Immature natural killer cell (primary cell): ENCODE measurements at regions not wholly inside any gene's neighbourhood (a gene's known extent, or its start where the extent isn't known, plus 50 kb on each side); places are given as distances from the start of the nearest gene placed in this dataset.

Source experiments
- DNase-seq, 3 donors: peaks; one replicate each; pipeline ENCODE4 v3.0.0; 2022; ENCODE audit warnings: mixed read lengths in 1 of 3
- H3K27ac Mint-ChIP-seq, 6 donors: one replicate each; pipeline ENCODE4 v1.8.0; 2020; ENCODE audit warnings: mixed read lengths in 6 of 6, mild to moderate bottlenecking in 5 of 6, inconsistent platforms in 4 of 6, moderate library complexity in 3 of 6
- H3K27me3 Mint-ChIP-seq, 3 donors: one replicate each; pipeline ENCODE4 v1.8.0; 2020 to 2021; ENCODE audit warnings: low read depth in 3 of 3, mild to moderate bottlenecking in 3 of 3, mixed read lengths in 3 of 3, moderate library complexity in 3 of 3, inconsistent platforms in 1 of 3
- H3K36me3 Mint-ChIP-seq, 3 donors: one replicate each; pipeline ENCODE4 v1.8.0; 2020; ENCODE audit warnings: mixed read lengths in 3 of 3, inconsistent platforms in 2 of 3, mild to moderate bottlenecking in 2 of 3
- H3K4me1 Mint-ChIP-seq, 2 donors: one replicate each; pipeline ENCODE4 v1.8.0; 2020; ENCODE audit warnings: inconsistent platforms in 2 of 2, mild to moderate bottlenecking in 2 of 2, mixed read lengths in 2 of 2, moderate library complexity in 1 of 2
- H3K4me3 Mint-ChIP-seq, 5 donors: one replicate each; pipeline ENCODE4 v1.8.0; 2020; ENCODE audit warnings: mild to moderate bottlenecking in 5 of 5, mixed read lengths in 5 of 5, inconsistent platforms in 3 of 5, moderate library complexity in 3 of 5
- H3K9me3 Mint-ChIP-seq, 6 donors: one replicate each; pipeline ENCODE4 v1.8.0; 2020; ENCODE audit warnings: mild to moderate bottlenecking in 6 of 6, mixed read lengths in 6 of 6, inconsistent platforms in 4 of 6, moderate library complexity in 3 of 6

DNA sequence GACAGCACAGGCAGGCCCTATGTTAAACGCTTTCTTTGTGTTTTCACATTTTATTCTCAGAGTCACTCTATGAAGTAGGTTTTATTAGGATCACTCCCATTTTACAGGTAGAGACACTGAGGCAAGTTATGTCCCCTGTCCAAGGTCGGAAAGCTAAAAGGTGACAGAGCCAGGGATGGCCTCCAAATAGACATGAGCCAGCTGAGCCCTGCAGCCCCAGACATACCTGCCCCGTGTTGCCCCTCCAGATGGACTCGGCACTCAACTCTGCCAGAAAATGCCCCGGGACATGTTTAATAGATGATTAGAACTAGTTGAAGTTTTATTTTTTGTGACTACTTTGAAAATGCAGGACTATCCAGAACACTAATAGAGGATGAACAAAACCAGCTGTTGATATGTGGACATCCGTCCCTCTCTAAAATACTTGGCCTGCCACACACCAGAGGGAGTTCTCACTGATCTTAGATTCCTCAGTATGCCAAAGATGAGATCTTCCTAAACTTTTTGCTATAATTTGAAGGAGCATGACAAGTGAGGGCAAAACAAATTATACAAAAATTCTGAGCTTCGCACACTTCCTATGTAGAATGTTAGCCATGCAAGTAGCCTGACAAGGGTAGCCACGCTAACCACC lies 258.6 kb upstream of the ADAMTS16 start:
- no peak for DNase-seq
- Mint-ChIP-seq H3K4me1 (no peaks in the 10 kb centered on the region), H3K9me3 (peaks cover 0 to 22% (median 0%) of the 10 kb centered on the region in 6 donors), H3K27me3 (peaks cover 0 to 2% (median 0%) of the 10 kb centered on the region in 3 donors), H3K27ac (no peak overlapping the region), H3K4me3 (no peak overlapping the region), H3K36me3 (no peaks in the 10 kb centered on the region)

DNA sequence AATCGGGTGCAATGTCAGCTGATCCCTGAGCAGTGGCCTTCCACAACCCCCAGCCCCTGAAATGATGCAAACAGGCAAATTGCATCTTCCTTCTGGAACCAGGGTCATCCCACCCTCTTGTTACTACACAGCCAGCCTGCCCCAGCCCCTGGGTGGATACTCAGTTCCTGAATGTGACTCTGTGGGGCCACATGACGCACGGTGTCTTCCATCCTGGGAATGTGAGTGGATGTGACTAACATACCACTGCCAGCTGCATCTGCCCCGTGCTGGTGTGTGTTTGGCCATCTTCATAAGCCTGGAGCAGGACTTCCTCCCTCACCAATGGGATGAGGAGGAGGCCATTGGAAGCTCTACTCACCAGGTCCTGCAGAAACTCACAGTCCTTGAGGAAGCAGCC lies 257.9 kb upstream of the ADAMTS16 start:
- H3K9me3 Mint-ChIP-seq, result peaks cover 0 to 22% (median 0%) of the 10 kb centered on the region in 6 donors
- peaks cover 0 to 2% (median 0%) of the 10 kb centered on the region in 3 donors for H3K27me3 Mint-ChIP-seq
- no peak for DNase-seq

DNA sequence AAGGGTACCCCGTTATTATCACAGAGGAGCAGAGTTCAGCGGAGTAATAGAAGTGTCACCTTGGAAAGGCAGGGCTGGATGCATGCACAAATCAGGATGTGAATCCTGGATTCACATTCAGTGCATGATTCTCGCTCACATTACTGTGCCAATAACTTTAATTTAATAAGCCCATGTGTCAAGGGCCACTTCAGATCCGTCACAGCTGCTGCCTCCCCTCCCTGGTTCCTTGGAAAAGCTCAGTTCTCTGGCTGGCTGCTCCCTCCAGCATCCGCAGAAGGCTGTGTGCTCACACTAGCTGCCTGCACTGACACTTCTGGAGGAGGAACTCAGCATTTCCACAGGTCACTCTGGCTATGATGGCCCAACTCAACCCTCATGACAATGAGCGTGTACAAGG lies 256.8 kb upstream of the ADAMTS16 start:
- no peaks in the 10 kb centered on the region for H3K27me3 Mint-ChIP-seq
- no peaks in the 10 kb centered on the region for H3K36me3 Mint-ChIP-seq
- no peaks in the 10 kb centered on the region for H3K4me1 Mint-ChIP-seq
- peaks cover 0 to 22% (median 0%) of the 10 kb centered on the region in 6 donors for H3K9me3 Mint-ChIP-seq
- no peak overlapping the region for H3K4me3 Mint-ChIP-seq
- no peak for DNase-seq
- no peak overlapping the region for H3K27ac Mint-ChIP-seq

More for the DNA sequence above, 257.9 kb upstream of the ADAMTS16 start:
- Mint-ChIP-seq H3K36me3 (no peaks in the 10 kb centered on the region), H3K27ac (peak overlapping the region in 1 of 6 donors; percentile 25), H3K4me1 (no peaks in the 10 kb centered on the region), H3K4me3 (no peak overlapping the region)

DNA sequence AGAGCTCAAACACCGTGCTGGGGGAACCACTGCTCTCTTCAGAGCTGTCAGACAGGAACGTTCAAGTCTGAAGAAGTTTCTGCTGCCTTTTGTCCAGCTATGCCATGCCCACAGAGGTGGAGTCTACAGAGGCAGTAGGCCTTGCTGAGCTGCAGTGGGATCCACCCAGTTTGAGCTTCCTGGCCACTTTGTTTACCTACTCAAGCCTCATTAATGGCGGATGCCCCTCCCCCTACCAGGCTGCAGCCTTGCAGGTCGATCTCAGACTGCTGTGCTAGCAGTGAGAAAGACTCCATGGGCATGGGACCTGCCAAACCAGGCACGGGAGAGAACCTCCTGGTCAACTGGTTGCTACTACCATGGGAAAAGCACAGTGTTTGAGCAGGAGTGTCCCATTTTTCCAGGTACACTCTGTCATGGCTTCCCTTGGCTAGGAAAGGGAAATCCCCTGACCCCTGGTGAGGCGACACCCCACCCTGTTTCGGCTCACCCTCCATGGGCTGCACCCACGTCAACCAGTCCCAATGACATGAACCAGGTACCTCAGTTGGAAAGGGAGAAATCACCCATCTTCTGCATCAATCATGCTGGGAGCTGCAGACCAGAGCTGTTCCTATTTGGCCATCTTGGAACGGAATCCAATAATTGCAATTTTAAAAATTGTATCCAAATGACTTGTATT lies 246.9 kb upstream of the ADAMTS16 start:
- H3K9me3 Mint-ChIP-seq, result peaks cover 0 to 14% (median 6%) of the 10 kb centered on the region in 6 donors
- peaks cover 3 to 4% (median 4%) of the 10 kb centered on the region in 3 donors for H3K36me3 Mint-ChIP-seq
- H3K4me3 Mint-ChIP-seq, result no peak overlapping the region
- H3K27me3 Mint-ChIP-seq, result peaks cover 0 to 3% (median 0%) of the 10 kb centered on the region in 3 donors
- DNase-seq, result no peak
- H3K27ac Mint-ChIP-seq, result no peak overlapping the region
- H3K4me1 Mint-ChIP-seq, result no peaks in the 10 kb centered on the region

DNA sequence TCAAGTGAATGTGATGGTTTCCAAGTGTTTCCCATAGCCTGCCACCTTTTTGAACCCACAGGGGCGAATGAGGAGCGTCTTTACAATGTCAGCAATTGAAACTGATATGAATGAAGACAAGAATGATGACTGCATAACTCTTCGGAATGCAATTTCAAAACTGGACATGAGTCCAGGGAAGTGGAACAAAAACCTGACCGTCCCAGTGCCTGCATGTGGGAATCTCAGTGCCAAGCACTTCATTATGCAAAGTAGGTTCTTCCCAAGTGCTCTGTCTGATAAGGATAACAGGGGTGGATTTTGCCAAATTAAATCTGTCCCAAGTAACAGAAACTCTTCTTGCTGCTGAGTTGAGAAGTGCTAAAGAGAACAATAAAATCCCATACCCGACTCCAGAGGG lies 243.8 kb upstream of the ADAMTS16 start:
- H3K4me1 Mint-ChIP-seq, result no peaks in the 10 kb centered on the region
- no peak overlapping the region for H3K27ac Mint-ChIP-seq
- DNase-seq, result no peak
- no peak overlapping the region for H3K4me3 Mint-ChIP-seq
- peaks cover 3 to 4% (median 4%) of the 10 kb centered on the region in 3 donors for H3K36me3 Mint-ChIP-seq
- H3K9me3 Mint-ChIP-seq, result peaks cover 0 to 14% (median 6%) of the 10 kb centered on the region in 6 donors
- H3K27me3 Mint-ChIP-seq, result peaks cover 0 to 3% (median 0%) of the 10 kb centered on the region in 3 donors

DNA sequence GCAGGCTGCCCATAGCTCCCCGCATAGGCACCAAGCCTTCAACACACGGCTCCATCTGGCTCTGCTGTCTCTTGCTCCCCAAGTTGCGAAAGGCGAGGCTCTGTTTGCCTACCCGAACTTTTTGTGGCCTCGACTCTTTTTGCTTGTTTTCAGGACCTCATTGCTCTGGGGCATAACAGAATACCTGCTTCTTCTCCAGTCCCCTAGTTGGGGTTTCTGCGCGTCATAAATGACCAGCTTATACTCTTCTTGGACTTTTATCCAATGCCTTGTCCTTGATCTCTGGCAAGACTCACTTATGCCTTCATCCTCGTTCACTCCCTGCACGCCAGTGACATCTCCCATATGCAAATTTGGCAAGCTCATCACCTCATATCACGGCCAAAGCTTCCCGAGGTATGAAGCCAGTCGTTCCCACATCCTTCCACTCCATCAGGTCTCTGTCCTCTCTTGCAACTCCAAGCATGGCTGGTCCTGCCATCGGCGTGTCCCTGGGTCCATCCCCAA lies 238.8 kb upstream of the ADAMTS16 start:
- Mint-ChIP-seq H3K27ac (no peak overlapping the region), H3K27me3 (peaks cover 0 to 3% (median 2%) of the 10 kb centered on the region in 3 donors), H3K36me3 (no peaks in the 10 kb centered on the region), H3K9me3 (peaks cover 0 to 13% (median 6%) of the 10 kb centered on the region in 6 donors), H3K4me1 (no peaks in the 10 kb centered on the region), H3K4me3 (no peak overlapping the region)
- no peak for DNase-seq

DNA sequence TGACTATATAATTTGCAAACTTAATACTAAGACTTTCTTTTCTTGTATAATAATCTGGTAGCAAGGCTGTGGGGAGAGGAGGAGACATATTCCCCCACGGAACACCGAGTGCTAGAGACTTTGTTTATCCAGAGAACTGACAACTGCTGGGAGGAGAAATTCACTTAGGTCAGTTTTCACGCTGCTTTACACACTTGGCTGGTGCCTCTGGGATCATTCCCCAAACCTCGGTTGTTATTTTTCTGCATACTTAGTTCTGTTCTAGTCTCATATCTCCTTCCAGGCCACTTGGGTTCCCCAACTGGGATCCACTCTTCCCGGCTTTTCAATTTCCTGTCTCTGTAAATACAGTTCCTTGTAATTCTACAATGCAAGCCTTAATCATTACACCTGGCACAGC lies 238.2 kb upstream of the ADAMTS16 start:
- peaks cover 0 to 9% (median 4%) of the 10 kb centered on the region in 6 donors for H3K9me3 Mint-ChIP-seq
- no peak for DNase-seq
- no peaks in the 10 kb centered on the region for H3K36me3 Mint-ChIP-seq
- H3K4me3 Mint-ChIP-seq, result no peak overlapping the region
- no peaks in the 10 kb centered on the region for H3K4me1 Mint-ChIP-seq
- no peak overlapping the region for H3K27ac Mint-ChIP-seq
- peaks cover 0 to 3% (median 2%) of the 10 kb centered on the region in 3 donors for H3K27me3 Mint-ChIP-seq

DNA sequence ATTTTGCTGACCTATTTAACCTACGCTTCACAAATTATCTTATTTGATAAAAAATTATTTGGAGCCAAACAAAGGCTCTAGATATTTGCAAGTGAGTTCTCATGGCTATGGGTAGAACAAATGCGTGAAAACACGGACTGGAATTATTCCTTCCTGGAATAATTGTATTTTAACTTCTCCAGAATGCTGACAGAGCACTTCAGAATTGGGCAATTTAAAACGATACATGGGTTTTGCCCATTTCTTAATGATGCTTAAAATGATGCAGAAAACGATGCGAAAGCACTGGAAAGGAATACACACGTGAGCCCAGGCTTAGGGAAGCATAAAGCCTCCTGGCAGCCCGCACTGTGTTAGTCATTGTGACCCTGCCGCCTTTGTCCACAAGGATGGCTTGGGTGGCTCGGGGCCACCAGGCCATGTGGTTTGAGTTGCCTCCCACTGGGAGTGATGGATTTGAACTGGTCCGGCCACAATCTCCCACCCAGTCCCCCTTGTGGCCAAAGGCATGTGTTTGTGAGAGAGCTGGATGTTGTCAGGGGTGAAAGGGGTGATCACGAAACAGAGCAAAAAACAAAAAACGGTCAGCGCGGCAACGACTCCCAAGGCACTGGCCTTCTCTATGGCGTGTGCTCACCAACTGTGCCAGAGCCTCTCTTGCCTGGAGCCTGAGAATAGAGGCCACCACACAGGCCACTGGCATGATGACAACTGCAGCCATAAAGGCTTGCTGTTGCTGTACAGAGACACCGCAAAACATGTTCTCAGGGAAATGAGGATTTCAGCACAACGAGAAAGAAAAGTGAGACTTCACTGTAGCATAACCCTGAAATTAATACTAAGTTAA lies 234.2 kb upstream of the ADAMTS16 start:
- no peak overlapping the region for H3K27ac Mint-ChIP-seq
- no peaks in the 10 kb centered on the region for H3K36me3 Mint-ChIP-seq
- no peak for DNase-seq
- peaks cover 0 to 9% (median 1%) of the 10 kb centered on the region in 6 donors for H3K9me3 Mint-ChIP-seq
- H3K4me1 Mint-ChIP-seq, result no peaks in the 10 kb centered on the region
- peaks cover 0 to 3% (median 2%) of the 10 kb centered on the region in 3 donors for H3K27me3 Mint-ChIP-seq
- no peak overlapping the region for H3K4me3 Mint-ChIP-seq

DNA sequence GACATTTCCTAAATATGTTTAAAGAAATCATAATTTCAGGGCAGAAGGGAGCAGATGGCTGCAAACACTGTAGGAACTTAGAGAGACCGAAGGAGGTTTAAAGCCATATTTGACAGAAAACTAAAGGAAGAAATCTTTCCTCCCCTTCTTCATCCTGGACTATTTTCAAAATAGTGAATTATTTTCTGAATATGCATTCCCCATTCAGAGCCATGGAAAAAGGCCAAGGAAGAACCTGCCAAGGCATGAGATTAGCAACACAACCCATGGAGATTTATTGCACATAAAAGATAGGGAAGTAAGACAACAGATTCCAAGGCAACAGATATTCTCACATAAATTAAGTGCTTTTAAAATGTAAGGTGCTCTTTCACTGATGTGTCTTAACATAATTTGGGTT lies 233.3 kb upstream of the ADAMTS16 start:
- no peak overlapping the region for H3K27ac Mint-ChIP-seq
- no peak overlapping the region for H3K4me3 Mint-ChIP-seq
- no peaks in the 10 kb centered on the region for H3K36me3 Mint-ChIP-seq
- no peak for DNase-seq
- H3K27me3 Mint-ChIP-seq, result peaks cover 0 to 2% (median 0%) of the 10 kb centered on the region in 3 donors
- H3K4me1 Mint-ChIP-seq, result no peaks in the 10 kb centered on the region
- peaks cover 0 to 7% (median 1%) of the 10 kb centered on the region in 6 donors for H3K9me3 Mint-ChIP-seq

DNA sequence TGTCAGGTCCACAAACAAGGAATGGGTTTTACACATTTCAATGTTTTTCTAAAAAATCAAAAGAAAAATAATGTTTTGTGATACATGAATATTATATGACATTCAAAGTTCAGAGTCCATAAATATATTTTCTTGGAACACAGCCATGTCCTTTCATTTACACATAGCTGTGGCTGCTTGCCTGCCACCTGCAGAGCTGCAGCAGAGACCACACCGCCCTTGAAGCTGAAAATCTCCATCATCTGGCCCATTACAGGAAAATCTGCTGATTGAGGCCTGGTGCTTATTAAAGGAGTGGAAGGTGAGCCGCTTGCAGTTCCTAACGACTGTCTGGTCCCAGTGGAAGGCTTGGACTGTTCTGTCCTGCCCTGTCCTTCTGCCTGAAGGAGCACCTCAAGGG lies 232.6 kb upstream of the ADAMTS16 start:
- Mint-ChIP-seq H3K36me3 (no peaks in the 10 kb centered on the region), H3K9me3 (peaks cover 0 to 7% (median 0%) of the 10 kb centered on the region in 6 donors), H3K27me3 (peaks cover 0 to 2% (median 0%) of the 10 kb centered on the region in 3 donors), H3K27ac (no peak overlapping the region), H3K4me3 (no peak overlapping the region), H3K4me1 (no peaks in the 10 kb centered on the region)
- no peak for DNase-seq

DNA sequence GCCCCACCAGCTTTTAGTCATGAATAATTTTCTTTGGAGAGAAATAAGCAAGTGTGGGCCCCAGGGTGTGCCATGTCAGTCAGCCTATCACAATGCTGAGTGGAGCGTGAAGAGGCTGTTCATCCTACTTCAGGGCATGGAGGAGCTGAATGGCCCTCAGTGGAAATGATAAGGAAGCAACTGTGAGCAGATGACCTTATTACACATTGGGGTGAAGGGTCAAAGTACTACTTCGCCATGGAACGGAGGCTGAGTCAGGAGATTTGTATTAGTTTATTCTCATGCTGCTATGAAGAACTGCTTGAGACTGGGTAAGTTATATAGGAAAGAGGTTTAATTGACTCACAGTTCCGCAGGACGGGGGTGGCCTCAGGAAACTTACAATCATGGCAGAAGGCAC lies 231.0 kb upstream of the ADAMTS16 start:
- H3K36me3 Mint-ChIP-seq, result no peaks in the 10 kb centered on the region
- no peak for DNase-seq
- H3K27ac Mint-ChIP-seq, result no peak overlapping the region
- H3K9me3 Mint-ChIP-seq, result peaks cover 0 to 7% (median 0%) of the 10 kb centered on the region in 6 donors
- no peaks in the 10 kb centered on the region for H3K4me1 Mint-ChIP-seq
- no peak overlapping the region for H3K4me3 Mint-ChIP-seq
- peaks cover 0 to 2% (median 0%) of the 10 kb centered on the region in 3 donors for H3K27me3 Mint-ChIP-seq

DNA sequence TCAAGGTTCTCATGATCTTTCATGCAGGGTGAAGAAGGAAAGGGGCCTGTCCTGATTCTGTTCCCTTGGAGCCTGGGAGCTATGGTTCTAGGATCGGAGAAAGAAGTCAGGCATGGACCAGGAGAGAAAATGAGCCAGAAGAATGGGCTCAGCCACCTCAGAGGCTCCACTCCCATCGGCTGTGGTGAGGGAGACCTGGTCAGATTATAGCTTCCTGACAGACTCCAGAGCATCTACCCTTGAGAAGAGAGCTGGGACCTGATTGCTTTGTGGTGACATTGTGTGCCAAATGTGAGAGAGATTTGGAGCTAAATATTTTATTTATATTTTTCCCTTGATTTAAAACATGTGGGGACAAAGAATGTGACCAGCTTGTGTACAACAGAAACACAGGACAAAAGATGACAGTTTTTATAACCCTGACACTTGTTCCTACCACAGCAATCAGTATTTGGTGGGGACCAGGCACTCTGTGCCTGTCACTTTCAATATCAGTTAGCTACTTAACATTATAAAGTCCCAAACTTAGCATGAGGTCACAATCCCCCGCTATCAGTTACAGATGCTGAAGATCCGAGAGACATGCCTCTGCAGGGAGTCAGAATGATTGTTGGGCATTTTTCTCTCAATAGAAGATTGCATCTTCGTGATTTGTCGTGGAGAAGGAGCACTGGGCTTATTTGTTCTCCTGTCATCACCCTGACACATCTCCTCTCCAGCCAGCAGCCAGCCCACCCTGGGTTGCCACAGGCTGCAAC lies 228.3 kb upstream of the ADAMTS16 start:
- peaks cover 0 to 7% (median 0%) of the 10 kb centered on the region in 6 donors for H3K9me3 Mint-ChIP-seq
- DNase-seq, result no peak
- H3K36me3 Mint-ChIP-seq, result no peaks in the 10 kb centered on the region
- H3K27ac Mint-ChIP-seq, result no peak overlapping the region
- H3K4me1 Mint-ChIP-seq, result no peaks in the 10 kb centered on the region
- no peak overlapping the region for H3K4me3 Mint-ChIP-seq
- H3K27me3 Mint-ChIP-seq, result peaks cover 0 to 2% (median 0%) of the 10 kb centered on the region in 3 donors

DNA sequence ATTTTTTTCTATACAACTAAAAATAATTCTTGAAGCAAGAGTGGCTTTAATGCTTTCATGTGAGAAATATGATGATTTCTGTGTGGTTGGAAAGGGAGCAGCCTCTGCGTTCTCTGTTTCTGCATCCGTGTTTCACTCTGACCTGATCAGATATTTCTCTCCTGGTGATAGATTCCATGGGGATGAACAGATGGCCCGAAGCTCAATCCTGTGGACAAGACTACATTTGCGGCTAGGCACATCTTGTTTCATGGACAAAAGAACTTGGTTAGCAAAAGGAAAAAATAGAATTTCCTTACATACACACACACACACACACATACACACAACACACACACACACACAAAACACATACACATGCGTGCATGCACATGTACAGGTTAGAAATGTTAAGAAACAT lies 218.2 kb upstream of the ADAMTS16 start:
- H3K4me3 Mint-ChIP-seq, result no peak overlapping the region
- no peaks in the 10 kb centered on the region for H3K27me3 Mint-ChIP-seq
- DNase-seq, result no peak
- H3K36me3 Mint-ChIP-seq, result no peaks in the 10 kb centered on the region
- H3K27ac Mint-ChIP-seq, result no peak overlapping the region
- peaks cover 0 to 5% (median under 1%) of the 10 kb centered on the region in 6 donors for H3K9me3 Mint-ChIP-seq
- H3K4me1 Mint-ChIP-seq, result no peaks in the 10 kb centered on the region
